KMS-11 (cell line): ENCODE measurements at regions not wholly inside any gene's neighbourhood (a gene's known extent, or its start where the extent isn't known, plus 50 kb on each side); places are given as distances from the start of the nearest gene placed in this dataset.

Source experiments
- H2AFZ ChIP-seq: fragments of 200-600 bp; sonication (generic); 2 replicates; pipeline ENCODE4 v1.6.1; 2016; ENCODE audit warnings: antibody characterized with exemption, mixed run types, low read depth
- H3K27ac ChIP-seq: fragments of 200-600 bp; sonication (generic); 2 replicates; pipeline ENCODE4 v1.6.1; 2016; ENCODE audit warnings: mild to moderate bottlenecking, mixed run types
- H3K27me3 ChIP-seq: fragments of 200-600 bp; sonication (generic); 2 replicates; pipeline ENCODE4 v1.6.1; 2017; ENCODE audit warnings: mild to moderate bottlenecking, low read depth, mixed run types, moderate library complexity; ENCODE audit not compliant: insufficient read depth
- H3K36me3 ChIP-seq: fragments of 200-600 bp; sonication (generic); 2 replicates; pipeline ENCODE4 v1.6.1; 2017; ENCODE audit warnings: mild to moderate bottlenecking, mixed run types; ENCODE audit not compliant: insufficient read depth
- H3K4me1 ChIP-seq: fragments of 200-600 bp; sonication (generic); 2 replicates; pipeline ENCODE4 v1.6.1; 2016; ENCODE audit warnings: mild to moderate bottlenecking, low read depth, mixed run types; ENCODE audit not compliant: poor library complexity, severe bottlenecking
- H3K4me2 ChIP-seq: fragments of 200-600 bp; sonication (generic); 2 replicates; pipeline ENCODE4 v1.7.0; 2016; ENCODE audit warnings: mild to moderate bottlenecking, mixed run types
- H3K4me3 ChIP-seq: fragments of 200-600 bp; sonication (generic); IDR thresholded peaks from 2 replicates; pipeline ENCODE4 v1.6.1; 2017; ENCODE audit warnings: low read depth, low read length, mixed read lengths; ENCODE audit not compliant: insufficient read depth
- H3K79me2 ChIP-seq: fragments of 200-600 bp; sonication (generic); 2 replicates; pipeline ENCODE4 v1.6.1; 2016; ENCODE audit warnings: low read depth, mixed run types; ENCODE audit not compliant: insufficient read depth
- H3K9ac ChIP-seq: fragments of 200-600 bp; sonication (generic); 2 replicates; pipeline ENCODE4 v1.6.1; 2016; ENCODE audit warnings: mild to moderate bottlenecking, mixed run types
- H4K20me1 ChIP-seq: fragments of 200-600 bp; sonication (generic); 2 replicates; pipeline ENCODE4 v1.6.1; 2016; ENCODE audit warnings: mild to moderate bottlenecking, mixed run types; ENCODE audit not compliant: insufficient read depth
- TF ChIP-seq, protein P1 (sequence below): fragments of 200-600 bp; sonication (generic); conservative IDR thresholded peaks from 2 replicates; pipeline ENCODE4 v1.6.1; 2017; ENCODE audit warnings: low read depth, mild to moderate bottlenecking, antibody characterized with exemption, low read length, moderate library complexity, mixed read lengths

- no peaks in the 10 kb centered on the region for H3K36me3 ChIP-seq
- H3K9ac ChIP-seq: no peak overlapping the region
- H3K27me3 ChIP-seq: no peaks in the 10 kb centered on the region
- H3K4me3 ChIP-seq: no peak overlapping the region
- TF ChIP-seq, protein P1, sequence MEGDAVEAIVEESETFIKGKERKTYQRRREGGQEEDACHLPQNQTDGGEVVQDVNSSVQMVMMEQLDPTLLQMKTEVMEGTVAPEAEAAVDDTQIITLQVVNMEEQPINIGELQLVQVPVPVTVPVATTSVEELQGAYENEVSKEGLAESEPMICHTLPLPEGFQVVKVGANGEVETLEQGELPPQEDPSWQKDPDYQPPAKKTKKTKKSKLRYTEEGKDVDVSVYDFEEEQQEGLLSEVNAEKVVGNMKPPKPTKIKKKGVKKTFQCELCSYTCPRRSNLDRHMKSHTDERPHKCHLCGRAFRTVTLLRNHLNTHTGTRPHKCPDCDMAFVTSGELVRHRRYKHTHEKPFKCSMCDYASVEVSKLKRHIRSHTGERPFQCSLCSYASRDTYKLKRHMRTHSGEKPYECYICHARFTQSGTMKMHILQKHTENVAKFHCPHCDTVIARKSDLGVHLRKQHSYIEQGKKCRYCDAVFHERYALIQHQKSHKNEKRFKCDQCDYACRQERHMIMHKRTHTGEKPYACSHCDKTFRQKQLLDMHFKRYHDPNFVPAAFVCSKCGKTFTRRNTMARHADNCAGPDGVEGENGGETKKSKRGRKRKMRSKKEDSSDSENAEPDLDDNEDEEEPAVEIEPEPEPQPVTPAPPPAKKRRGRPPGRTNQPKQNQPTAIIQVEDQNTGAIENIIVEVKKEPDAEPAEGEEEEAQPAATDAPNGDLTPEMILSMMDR: no peak
- H2AFZ ChIP-seq: no peak overlapping the region
- H3K4me2 ChIP-seq: no peak overlapping the region
- H3K4me1 ChIP-seq: no peaks in the 10 kb centered on the region
- H4K20me1 ChIP-seq: no peaks in the 10 kb centered on the region
- H3K79me2 ChIP-seq: no peaks in the 10 kb centered on the region
- H3K27ac ChIP-seq: no peak overlapping the region
Observed at GRCh38 chr13:21872795-21873194, 201.9 kb downstream of the FGF9 start.

GRCh38 chr13:21875116-21875515 lies 204.2 kb downstream of the FGF9 start:
- TF ChIP-seq, protein P1: no peak
- H4K20me1 ChIP-seq: no peaks in the 10 kb centered on the region
- no peaks in the 10 kb centered on the region for H3K27me3 ChIP-seq
- no peaks in the 10 kb centered on the region for H3K4me1 ChIP-seq
- H3K4me2 ChIP-seq: no peak overlapping the region
- no peak overlapping the region for H2AFZ ChIP-seq
- H3K9ac ChIP-seq: no peak overlapping the region
- no peaks in the 10 kb centered on the region for H3K36me3 ChIP-seq
- H3K4me3 ChIP-seq: no peak overlapping the region
- no peaks in the 10 kb centered on the region for H3K79me2 ChIP-seq
- no peak overlapping the region for H3K27ac ChIP-seq

DNA sequence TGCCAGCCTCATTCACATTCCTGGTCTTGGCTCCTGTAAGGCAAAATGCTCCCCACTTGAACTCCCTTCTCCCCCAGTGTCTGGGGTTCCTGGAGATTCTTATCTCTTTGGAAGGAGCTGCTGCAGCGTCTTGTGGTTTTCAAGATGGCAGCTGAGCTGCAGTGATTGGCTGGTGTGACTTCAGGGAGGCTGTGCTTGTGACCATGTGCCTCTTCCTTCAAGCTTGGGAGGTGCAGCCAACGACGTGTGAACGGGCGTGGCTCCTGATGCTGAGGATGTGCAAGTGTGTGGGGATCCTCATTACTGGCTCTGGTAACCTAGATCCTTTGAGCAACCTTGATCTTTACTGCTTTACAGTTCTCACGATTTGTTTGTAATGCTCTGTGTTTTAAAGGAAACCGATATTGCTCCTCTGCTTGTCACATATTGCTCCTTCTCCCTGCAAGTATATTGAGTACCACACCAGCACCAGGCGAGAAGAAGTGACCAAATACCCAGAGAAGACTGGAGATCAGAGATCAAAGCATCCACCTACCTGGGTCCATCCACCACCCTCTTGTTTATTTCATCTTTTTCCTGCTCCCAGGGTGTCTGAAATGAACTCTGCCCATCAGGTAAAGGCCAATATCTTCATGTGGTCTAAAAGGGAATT lies 208.5 kb downstream of the FGF9 start:
- Histone ChIP-seq H3K4me1 (no peaks in the 10 kb centered on the region), H3K79me2 (no peaks in the 10 kb centered on the region), H3K27me3 (no peaks in the 10 kb centered on the region), H3K4me3 (no peak overlapping the region), H4K20me1 (no peaks in the 10 kb centered on the region), H2AFZ (no peak overlapping the region), H3K4me2 (no peak overlapping the region), H3K36me3 (no peaks in the 10 kb centered on the region), H3K27ac (no peak overlapping the region), H3K9ac (no peak overlapping the region)
- TF ChIP-seq, protein P1: no peak

GRCh38 chr13:21882766-21883165 lies 211.9 kb downstream of the FGF9 start:
- H3K27me3 ChIP-seq: no peaks in the 10 kb centered on the region
- no peaks in the 10 kb centered on the region for H3K4me1 ChIP-seq
- no peaks in the 10 kb centered on the region for H4K20me1 ChIP-seq
- H3K36me3 ChIP-seq: no peaks in the 10 kb centered on the region
- H3K4me2 ChIP-seq: no peak overlapping the region
- H3K27ac ChIP-seq: no peak overlapping the region
- no peak overlapping the region for H2AFZ ChIP-seq
- H3K4me3 ChIP-seq: no peak overlapping the region
- no peak overlapping the region for H3K9ac ChIP-seq
- no peaks in the 10 kb centered on the region for H3K79me2 ChIP-seq
- TF ChIP-seq, protein P1: no peak
